ENCODE measurements at regions not wholly inside any gene's neighbourhood (a gene's known extent, or its start where the extent isn't known, plus 50 kb on each side); places are given as distances from the start of the nearest gene placed in this dataset.

DNA sequence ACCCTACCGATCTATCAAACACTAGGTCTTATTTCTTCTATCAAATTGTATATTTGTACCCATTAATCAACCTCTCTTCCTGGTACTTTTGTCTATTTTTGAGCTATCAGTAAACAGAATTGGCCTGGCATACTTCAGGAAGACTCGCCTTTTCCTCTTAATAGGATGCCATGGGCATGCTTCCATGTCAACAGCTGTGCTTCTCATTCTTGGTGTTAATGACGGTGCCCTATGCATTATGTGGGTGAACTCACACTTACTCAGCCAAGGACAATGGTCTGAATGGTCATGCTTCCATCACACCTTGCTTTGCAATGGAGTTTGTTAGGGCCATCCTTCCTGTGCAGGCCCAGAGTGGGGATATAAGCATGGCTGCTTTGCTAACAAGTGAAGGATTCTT is 521.8 kb downstream of the MIAT start:
- no peak for DNase-seq (ENCODE audit: low read depth in 6 of 9, low spot score in 9 of 9)

DNA sequence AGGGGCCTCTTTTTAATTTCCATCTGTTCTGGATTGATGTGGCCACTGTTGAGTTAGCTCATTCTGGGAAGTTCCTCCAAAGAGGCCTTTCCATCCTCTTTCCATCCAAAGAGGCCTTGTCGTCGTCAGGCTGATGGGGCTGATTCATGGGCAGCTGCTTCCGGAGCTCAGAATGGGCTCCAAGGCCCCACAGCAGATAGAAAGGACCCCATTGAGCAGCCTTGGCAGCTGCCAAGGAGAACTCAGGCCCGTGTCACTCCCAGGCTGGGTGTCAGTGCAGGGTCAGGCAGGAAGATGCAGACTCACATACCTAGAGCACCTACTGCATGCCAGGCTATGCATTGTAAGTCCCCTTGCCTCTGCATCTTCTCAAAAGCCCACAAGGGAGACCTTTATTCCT is 524.1 kb downstream of the MIAT start:
- DNase-seq (ENCODE audit: low read depth in 6 of 9, low spot score in 9 of 9): no peak
- H3K27ac ChIP-seq (ENCODE audit: low read depth in 1 of 2, low read length in 1 of 2): no peak overlapping the region
- H3K9me3 ChIP-seq (ENCODE audit: control insufficient read depth in 2 of 2, insufficient read depth in 1 of 2, low read length in 1 of 2): no peaks in the 10 kb centered on the region
- no peaks in the 10 kb centered on the region for H3K4me1 ChIP-seq (ENCODE audit: control insufficient read depth in 2 of 2, insufficient read depth in 2 of 2, low read length in 2 of 2)
- H3K27me3 ChIP-seq (ENCODE audit: control insufficient read depth in 2 of 2, insufficient read depth in 1 of 2, low read length in 1 of 2): no peaks in the 10 kb centered on the region
- H3K36me3 ChIP-seq (ENCODE audit: control insufficient read depth in 2 of 2, insufficient read depth in 2 of 2, low read length in 1 of 2): no peaks in the 10 kb centered on the region
- WGBS: 93% methylated on average over 4 of the region's 4 CpGs
- no peak overlapping the region for H3K4me3 ChIP-seq (ENCODE audit: low read length in 2 of 2)

More for the DNA sequence above, 521.8 kb downstream of the MIAT start:
- Histone ChIP-seq H3K27ac (ENCODE audit: low read depth in 1 of 2, low read length in 1 of 2) (no peak overlapping the region), H3K4me3 (ENCODE audit: low read length in 2 of 2) (no peak overlapping the region), H3K27me3 (ENCODE audit: control insufficient read depth in 2 of 2, insufficient read depth in 1 of 2, low read length in 1 of 2) (peaks cover 3 to 9% of the 10 kb centered on the region in 2 donors), H3K4me1 (ENCODE audit: control insufficient read depth in 2 of 2, insufficient read depth in 2 of 2, low read length in 2 of 2) (no peaks in the 10 kb centered on the region), H3K9me3 (ENCODE audit: control insufficient read depth in 2 of 2, insufficient read depth in 1 of 2, low read length in 1 of 2) (no peaks in the 10 kb centered on the region), H3K36me3 (ENCODE audit: control insufficient read depth in 2 of 2, insufficient read depth in 2 of 2, low read length in 1 of 2) (no peaks in the 10 kb centered on the region)
- 94% methylated on average over 3 of the region's 3 CpGs for WGBS

DNA sequence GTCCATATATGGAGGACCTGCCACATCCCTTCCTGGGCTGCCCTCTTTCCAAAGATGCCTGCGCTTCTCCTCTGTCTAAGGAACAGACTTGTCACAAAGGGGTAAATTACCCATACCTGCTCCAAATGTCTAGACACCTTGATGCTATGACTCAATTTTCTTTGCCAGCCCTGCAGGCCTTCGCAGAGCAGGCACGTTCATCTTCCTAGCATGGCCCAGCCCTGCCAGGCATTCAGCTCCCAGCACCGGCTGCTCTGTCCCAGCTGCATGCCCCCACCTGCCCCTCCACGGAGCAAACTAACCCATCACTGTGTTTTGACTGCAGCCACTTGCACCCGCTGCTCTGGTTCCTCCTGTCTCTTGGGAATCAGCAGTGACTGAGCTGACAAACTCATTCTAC is 526.1 kb downstream of the MIAT start:
- WGBS: 91% methylated on average over 6 of the region's 6 CpGs
- no peaks in the 10 kb centered on the region for H3K27me3 ChIP-seq (ENCODE audit: control insufficient read depth in 2 of 2, insufficient read depth in 1 of 2, low read length in 1 of 2)
- no peaks in the 10 kb centered on the region for H3K4me1 ChIP-seq (ENCODE audit: control insufficient read depth in 2 of 2, insufficient read depth in 2 of 2, low read length in 2 of 2)
- H3K4me3 ChIP-seq (ENCODE audit: low read length in 2 of 2): no peak overlapping the region
- DNase-seq (ENCODE audit: low read depth in 6 of 9, low spot score in 9 of 9): no peak
- H3K36me3 ChIP-seq (ENCODE audit: control insufficient read depth in 2 of 2, insufficient read depth in 2 of 2, low read length in 1 of 2): no peaks in the 10 kb centered on the region
- no peaks in the 10 kb centered on the region for H3K9me3 ChIP-seq (ENCODE audit: control insufficient read depth in 2 of 2, insufficient read depth in 1 of 2, low read length in 1 of 2)
- no peak overlapping the region for H3K27ac ChIP-seq (ENCODE audit: low read depth in 1 of 2, low read length in 1 of 2)

DNA sequence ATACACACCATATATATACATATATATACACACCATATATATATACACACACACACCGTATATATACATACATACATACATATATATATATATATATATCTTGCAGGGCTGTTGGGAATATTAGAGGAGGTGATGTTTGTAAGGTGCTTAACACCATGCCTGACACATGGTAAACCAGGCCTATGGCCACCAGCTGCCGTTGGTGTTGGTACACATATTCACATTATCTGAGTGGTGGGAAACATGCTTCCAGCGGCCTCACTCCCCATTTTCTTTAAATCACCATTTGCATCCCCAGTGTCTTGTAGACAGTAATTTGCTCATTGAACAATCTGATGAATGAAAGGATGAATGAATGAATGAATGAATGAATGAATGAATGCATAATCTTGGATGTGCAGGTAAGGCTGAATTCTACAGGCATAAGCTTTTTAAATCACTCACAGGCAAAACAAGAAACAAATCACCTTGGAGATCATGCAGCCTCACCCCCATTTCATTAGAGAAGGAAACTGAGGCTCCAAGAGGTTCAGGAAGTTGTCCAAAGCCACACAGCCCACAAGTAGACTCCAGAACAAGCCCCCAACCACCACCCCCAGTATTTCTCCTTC is 527.8 kb downstream of the MIAT start:
- no peaks in the 10 kb centered on the region for H3K4me1 ChIP-seq (ENCODE audit: control insufficient read depth in 2 of 2, insufficient read depth in 2 of 2, low read length in 2 of 2)
- no peaks in the 10 kb centered on the region for H3K9me3 ChIP-seq (ENCODE audit: control insufficient read depth in 2 of 2, insufficient read depth in 1 of 2, low read length in 1 of 2)
- no peaks in the 10 kb centered on the region for H3K27me3 ChIP-seq (ENCODE audit: control insufficient read depth in 2 of 2, insufficient read depth in 1 of 2, low read length in 1 of 2)
- no peak overlapping the region for H3K4me3 ChIP-seq (ENCODE audit: low read length in 2 of 2)
- H3K36me3 ChIP-seq (ENCODE audit: control insufficient read depth in 2 of 2, insufficient read depth in 2 of 2, low read length in 1 of 2): no peaks in the 10 kb centered on the region
- H3K27ac ChIP-seq (ENCODE audit: low read depth in 1 of 2, low read length in 1 of 2): no peak overlapping the region
- WGBS: 96% methylated on average over 3 of the region's 3 CpGs
- no peak for DNase-seq (ENCODE audit: low read depth in 6 of 9, low spot score in 9 of 9)

DNA sequence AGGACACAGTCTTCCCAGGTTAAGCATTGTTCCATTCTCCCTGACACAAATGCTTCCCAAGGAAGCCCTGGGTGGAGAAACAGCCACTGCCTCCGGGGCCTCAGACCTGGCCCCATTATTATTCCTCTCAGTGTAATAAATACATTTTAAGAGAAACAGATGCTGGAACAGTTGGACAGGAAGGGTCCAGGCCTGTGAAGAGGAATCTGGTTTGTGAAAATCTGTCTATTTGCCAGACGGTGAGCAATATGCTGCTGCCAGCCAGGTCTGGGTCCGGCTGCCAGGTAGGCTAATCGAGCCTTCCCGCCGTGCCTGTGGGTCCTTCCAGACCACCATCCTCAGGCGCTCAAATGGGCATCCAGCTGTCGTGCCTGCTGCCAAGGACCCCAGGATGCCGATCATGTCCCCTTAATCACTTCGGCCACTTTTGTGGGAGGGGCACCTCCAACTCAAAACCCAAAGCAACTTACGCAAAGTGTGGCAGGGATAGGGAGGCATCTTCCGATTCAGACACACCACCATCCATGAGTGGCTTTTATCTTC is 528.4 kb downstream of the MIAT start:
- Histone ChIP-seq H3K4me1 (ENCODE audit: control insufficient read depth in 2 of 2, insufficient read depth in 2 of 2, low read length in 2 of 2) (no peaks in the 10 kb centered on the region), H3K36me3 (ENCODE audit: control insufficient read depth in 2 of 2, insufficient read depth in 2 of 2, low read length in 1 of 2) (no peaks in the 10 kb centered on the region), H3K4me3 (ENCODE audit: low read length in 2 of 2) (no peak overlapping the region), H3K27me3 (ENCODE audit: control insufficient read depth in 2 of 2, insufficient read depth in 1 of 2, low read length in 1 of 2) (no peaks in the 10 kb centered on the region), H3K27ac (ENCODE audit: low read depth in 1 of 2, low read length in 1 of 2) (no peak overlapping the region), H3K9me3 (ENCODE audit: control insufficient read depth in 2 of 2, insufficient read depth in 1 of 2, low read length in 1 of 2) (no peaks in the 10 kb centered on the region)
- WGBS: 89% methylated on average over 12 of the region's 12 CpGs
- no peak for DNase-seq (ENCODE audit: low read depth in 6 of 9, low spot score in 9 of 9)

DNA sequence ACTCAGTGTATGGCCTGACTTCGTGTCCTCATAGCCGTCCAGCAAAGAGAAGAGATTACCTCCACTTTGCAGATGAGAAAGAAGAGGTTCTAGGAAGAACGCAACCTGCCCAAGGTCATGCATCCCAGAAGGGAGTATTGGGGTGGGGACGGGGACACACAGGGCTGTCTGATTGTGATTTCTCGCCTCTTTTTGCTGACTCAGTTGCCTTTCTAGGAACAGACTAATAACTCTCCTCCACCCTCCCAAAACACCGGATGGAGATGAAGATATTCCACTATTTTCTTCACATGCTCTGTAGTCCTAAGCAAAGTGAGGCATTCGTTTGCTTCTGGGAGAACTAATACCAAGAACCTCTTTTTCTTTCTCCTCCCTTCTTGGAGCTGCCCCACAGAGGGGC is 529.3 kb downstream of the MIAT start:
- H3K9me3 ChIP-seq (ENCODE audit: control insufficient read depth in 2 of 2, insufficient read depth in 1 of 2, low read length in 1 of 2): no peaks in the 10 kb centered on the region
- no peaks in the 10 kb centered on the region for H3K4me1 ChIP-seq (ENCODE audit: control insufficient read depth in 2 of 2, insufficient read depth in 2 of 2, low read length in 2 of 2)
- no peak overlapping the region for H3K4me3 ChIP-seq (ENCODE audit: low read length in 2 of 2)
- no peaks in the 10 kb centered on the region for H3K36me3 ChIP-seq (ENCODE audit: control insufficient read depth in 2 of 2, insufficient read depth in 2 of 2, low read length in 1 of 2)
- H3K27me3 ChIP-seq (ENCODE audit: control insufficient read depth in 2 of 2, insufficient read depth in 1 of 2, low read length in 1 of 2): no peaks in the 10 kb centered on the region
- H3K27ac ChIP-seq (ENCODE audit: low read depth in 1 of 2, low read length in 1 of 2): no peak overlapping the region
- no peak for DNase-seq (ENCODE audit: low read depth in 6 of 9, low spot score in 9 of 9)
- WGBS: 83% methylated on average over 7 of the region's 7 CpGs

DNA sequence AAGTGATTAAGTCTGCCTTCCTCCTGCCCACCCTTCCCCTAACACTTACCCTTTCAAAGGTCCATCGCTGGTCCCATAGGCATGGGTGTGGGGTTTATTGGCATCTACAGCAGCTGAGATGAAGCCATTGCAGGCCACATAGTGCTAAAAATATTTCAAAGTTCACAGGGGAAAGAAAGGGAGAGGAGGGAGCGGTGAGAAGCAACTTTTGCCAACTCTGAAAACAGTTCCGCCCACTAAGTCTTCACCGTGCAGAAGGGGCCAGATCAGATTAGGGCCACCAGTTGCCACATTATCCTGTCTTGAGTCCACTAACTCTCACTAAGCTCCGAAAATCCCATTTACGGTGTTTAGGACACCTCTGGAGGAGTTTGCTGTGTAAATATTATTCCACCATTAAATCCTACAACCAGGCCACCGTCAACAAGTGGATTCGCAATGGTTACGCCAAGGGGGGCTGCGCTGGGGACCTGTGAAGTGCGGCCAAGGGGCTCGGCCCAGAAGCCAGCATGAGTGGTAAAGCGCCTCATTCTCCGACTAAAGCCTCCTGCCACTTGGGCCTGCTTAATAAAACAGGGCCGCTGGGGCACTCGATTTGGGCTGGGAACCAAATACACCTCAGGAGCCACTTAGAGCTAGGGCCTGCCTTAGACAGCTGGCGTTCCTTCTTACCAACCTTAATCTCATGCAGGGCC is 534.9 kb downstream of the MIAT start:
- 95% methylated on average over 17 of the region's 17 CpGs for WGBS
- no peak for DNase-seq (ENCODE audit: low read depth in 6 of 9, low spot score in 9 of 9)

DNA sequence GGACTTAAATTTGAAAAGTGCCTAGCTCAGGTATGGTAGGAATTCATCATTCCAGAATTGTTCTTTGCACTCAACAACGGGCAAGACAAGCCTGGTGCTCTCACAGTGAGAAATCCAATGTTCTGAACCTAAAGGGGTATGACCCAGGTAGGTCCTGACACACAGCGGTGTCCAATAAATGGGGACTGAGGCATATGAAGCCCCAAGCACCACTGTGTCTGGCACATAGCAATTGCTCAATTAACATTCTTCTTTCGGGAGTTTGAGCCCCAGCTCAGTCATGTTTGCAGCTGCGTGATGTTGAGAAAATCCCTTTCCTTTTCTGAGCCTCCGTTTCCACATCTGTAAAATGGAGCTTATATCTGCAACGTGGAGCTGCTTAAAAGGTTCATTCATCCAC is 535.8 kb downstream of the MIAT start:
- Histone ChIP-seq H3K4me1 (ENCODE audit: control insufficient read depth in 2 of 2, insufficient read depth in 2 of 2, low read length in 2 of 2) (no peaks in the 10 kb centered on the region), H3K36me3 (ENCODE audit: control insufficient read depth in 2 of 2, insufficient read depth in 2 of 2, low read length in 1 of 2) (no peaks in the 10 kb centered on the region), H3K27me3 (ENCODE audit: control insufficient read depth in 2 of 2, insufficient read depth in 1 of 2, low read length in 1 of 2) (no peaks in the 10 kb centered on the region), H3K27ac (ENCODE audit: low read depth in 1 of 2, low read length in 1 of 2) (no peak overlapping the region), H3K9me3 (ENCODE audit: control insufficient read depth in 2 of 2, insufficient read depth in 1 of 2, low read length in 1 of 2) (no peaks in the 10 kb centered on the region), H3K4me3 (ENCODE audit: low read length in 2 of 2) (no peak overlapping the region)
- 92% methylated on average over 6 of the region's 6 CpGs for WGBS
- no peak for DNase-seq (ENCODE audit: low read depth in 6 of 9, low spot score in 9 of 9)

More for the DNA sequence above, 534.9 kb downstream of the MIAT start:
- no peak overlapping the region for H3K27ac ChIP-seq (ENCODE audit: low read depth in 1 of 2, low read length in 1 of 2)
- H3K36me3 ChIP-seq (ENCODE audit: control insufficient read depth in 2 of 2, insufficient read depth in 2 of 2, low read length in 1 of 2): no peaks in the 10 kb centered on the region
- no peak overlapping the region for H3K4me3 ChIP-seq (ENCODE audit: low read length in 2 of 2)
- no peaks in the 10 kb centered on the region for H3K4me1 ChIP-seq (ENCODE audit: control insufficient read depth in 2 of 2, insufficient read depth in 2 of 2, low read length in 2 of 2)
- H3K9me3 ChIP-seq (ENCODE audit: control insufficient read depth in 2 of 2, insufficient read depth in 1 of 2, low read length in 1 of 2): no peaks in the 10 kb centered on the region
- H3K27me3 ChIP-seq (ENCODE audit: control insufficient read depth in 2 of 2, insufficient read depth in 1 of 2, low read length in 1 of 2): no peaks in the 10 kb centered on the region

DNA sequence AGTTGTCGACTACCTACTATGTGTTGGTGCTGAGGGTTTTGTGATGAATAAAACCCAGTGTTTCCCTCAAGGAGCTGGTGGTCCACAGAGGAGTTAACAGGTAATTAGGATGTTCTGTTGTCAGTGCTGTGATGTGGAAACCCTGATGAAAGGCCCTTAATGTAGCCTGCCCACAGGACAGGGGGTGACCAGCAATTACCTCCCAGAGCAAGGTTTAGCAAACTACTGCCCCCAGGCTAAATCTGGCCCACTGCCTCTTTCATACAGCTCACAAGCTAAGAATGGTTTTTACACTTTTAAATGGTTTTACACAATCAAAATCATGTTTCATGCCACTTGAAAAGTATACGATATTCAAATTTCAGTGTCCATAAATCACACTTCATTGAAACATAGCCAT is 536.2 kb downstream of the MIAT start:
- Histone ChIP-seq H3K4me1 (ENCODE audit: control insufficient read depth in 2 of 2, insufficient read depth in 2 of 2, low read length in 2 of 2) (no peaks in the 10 kb centered on the region), H3K9me3 (ENCODE audit: control insufficient read depth in 2 of 2, insufficient read depth in 1 of 2, low read length in 1 of 2) (no peaks in the 10 kb centered on the region), H3K27me3 (ENCODE audit: control insufficient read depth in 2 of 2, insufficient read depth in 1 of 2, low read length in 1 of 2) (no peaks in the 10 kb centered on the region), H3K4me3 (ENCODE audit: low read length in 2 of 2) (no peak overlapping the region), H3K27ac (ENCODE audit: low read depth in 1 of 2, low read length in 1 of 2) (no peak overlapping the region), H3K36me3 (ENCODE audit: control insufficient read depth in 2 of 2, insufficient read depth in 2 of 2, low read length in 1 of 2) (no peaks in the 10 kb centered on the region)
- 90% methylated on average over 2 of the region's 2 CpGs for WGBS
- DNase-seq (ENCODE audit: low read depth in 6 of 9, low spot score in 9 of 9): no peak
